ENCODE measurements at regions not wholly inside any gene's neighbourhood (a gene's known extent, or its start where the extent isn't known, plus 50 kb on each side); places are given as distances from the start of the nearest gene placed in this dataset.

GRCh38 chr5:167168971-167169370, 1122.5 kb upstream of the WWC1 start:
- no peaks in the 10 kb centered on the region for H3K4me1 ChIP-seq
- intact Hi-C loops (cut with DNase I; ENCODE audit: low total_unique reads), result no loop called here
- no peaks in the 10 kb centered on the region for H3K36me3 ChIP-seq
- H3K9me3 ChIP-seq, result peaks cover 0 to 7% (median 0%) of the 10 kb centered on the region in 8 donors
- H3K27ac ChIP-seq, result no peak overlapping the region
- no peak overlapping the region for H3K4me3 ChIP-seq
- H3K27me3 ChIP-seq (replicated peaks in 1 of 7), result no peaks in the 10 kb centered on the region
- DNase-seq, result no peak
- TF ChIP-seq POLR2A (IDR thresholded peaks at IDR 0.05) (no peak), CTCF (IDR thresholded peaks at IDR 0.05 in 8 of 11, conservative IDR thresholded peaks at IDR 0.05 in 3 of 11) (no peak), POLR2AphosphoS5 (IDR thresholded peaks at IDR 0.05) (no peak)
- 82 to 87% (median 87%) methylated on average over 6 of the region's 6 CpGs for WGBS, 5 donors

GRCh38 chr5:167171056-167171455, 1120.4 kb upstream of the WWC1 start:
- H3K9me3 ChIP-seq, result peaks cover 0 to 7% (median 0%) of the 10 kb centered on the region in 8 donors
- TF ChIP-seq POLR2A (IDR thresholded peaks at IDR 0.05), result no peak
- TF ChIP-seq POLR2AphosphoS5 (IDR thresholded peaks at IDR 0.05), result no peak
- no peak for TF ChIP-seq CTCF (IDR thresholded peaks at IDR 0.05 in 8 of 11, conservative IDR thresholded peaks at IDR 0.05 in 3 of 11)
- H3K27ac ChIP-seq, result no peak overlapping the region
- DNase-seq, result no peak
- intact Hi-C loops (cut with DNase I; ENCODE audit: low total_unique reads), result no loop called here
- no peaks in the 10 kb centered on the region for H3K4me1 ChIP-seq
- H3K27me3 ChIP-seq (replicated peaks in 1 of 7), result no peaks in the 10 kb centered on the region
- H3K36me3 ChIP-seq, result no peaks in the 10 kb centered on the region
- H3K4me3 ChIP-seq, result no peak overlapping the region
- 61 to 81% (median 69%) methylated on average over 3 of the region's 3 CpGs for WGBS, 5 donors

GRCh38 chr5:167177736-167178135, 1113.7 kb upstream of the WWC1 start:
- intact Hi-C loops (cut with DNase I; ENCODE audit: low total_unique reads), result no loop called here
- DNase-seq, result no peak
- TF ChIP-seq POLR2A (IDR thresholded peaks at IDR 0.05), result no peak
- TF ChIP-seq POLR2AphosphoS5 (IDR thresholded peaks at IDR 0.05), result no peak
- no peak for TF ChIP-seq CTCF (IDR thresholded peaks at IDR 0.05 in 8 of 11, conservative IDR thresholded peaks at IDR 0.05 in 3 of 11)
- 73 to 86% (median 82%) methylated on average over 4 of the region's 4 CpGs for WGBS, 5 donors
- H3K4me1 ChIP-seq, result no peaks in the 10 kb centered on the region
- H3K27ac ChIP-seq, result no peak overlapping the region
- H3K9me3 ChIP-seq, result no peaks in the 10 kb centered on the region
- no peaks in the 10 kb centered on the region for H3K36me3 ChIP-seq
- H3K4me3 ChIP-seq, result no peak overlapping the region
- H3K27me3 ChIP-seq (replicated peaks in 1 of 7), result no peaks in the 10 kb centered on the region

GRCh38 chr5:167180906-167181305, 1110.5 kb upstream of the WWC1 start:
- intact Hi-C loops (cut with DNase I; ENCODE audit: low total_unique reads), result no loop called here
- Histone ChIP-seq H3K9me3 (peaks cover 0 to 5% (median 0%) of the 10 kb centered on the region in 8 donors), H3K4me3 (no peak overlapping the region), H3K27me3 (replicated peaks in 1 of 7) (no peaks in the 10 kb centered on the region), H3K4me1 (no peaks in the 10 kb centered on the region), H3K27ac (no peak overlapping the region), H3K36me3 (no peaks in the 10 kb centered on the region)
- no peak for DNase-seq
- TF ChIP-seq POLR2A (IDR thresholded peaks at IDR 0.05) (no peak), POLR2AphosphoS5 (IDR thresholded peaks at IDR 0.05) (no peak), CTCF (IDR thresholded peaks at IDR 0.05 in 8 of 11, conservative IDR thresholded peaks at IDR 0.05 in 3 of 11) (no peak)
- WGBS, 5 donors, result 86 to 92% (median 88%) methylated on average over 7 of the region's 7 CpGs
